ENCODE measurements at regions not wholly inside any gene's neighbourhood (a gene's known extent, or its start where the extent isn't known, plus 50 kb on each side); places are given as distances from the start of the nearest gene placed in this dataset.

GRCh38 chr3:76405196-76405595 lies 619.8 kb upstream of the ZNF717 start:
- Histone ChIP-seq H3K4me1 (replicated peaks; ENCODE audit: insufficient read depth) (no peaks in the 10 kb centered on the region), H3K9me2 (ENCODE audit: insufficient read depth) (no peaks in the 10 kb centered on the region), H4K20me1 (ENCODE audit: insufficient read depth) (no peaks in the 10 kb centered on the region), H3F3A (ENCODE audit: insufficient read depth, low read depth) (no peaks in the 10 kb centered on the region), H3K4me3 (no peak overlapping the region), H3K79me2 (ENCODE audit: low read depth) (no peaks in the 10 kb centered on the region), H3K27me3 (ENCODE audit: insufficient read depth, low read depth) (no peaks in the 10 kb centered on the region), H3K36me3 (ENCODE audit: low read depth) (no peaks in the 10 kb centered on the region), H2AFZ (no peak overlapping the region), H3K4me2 (no peak overlapping the region), H3K9me3 (ENCODE audit: insufficient read depth, low read depth) (no peaks in the 10 kb centered on the region), H3K27ac (no peak overlapping the region)
- no TSS peak for BruUV-seq (replicated peaks)
- intact Hi-C loops (cut with micrococcal nuclease; ENCODE audit: unreplicated experiment) = no loop called here
- ChIA-PET POLR2A (ENCODE audit: unreplicated experiment) (no interaction called here), CTCF (no interaction called here)
- TF ChIP-seq EZH2 (IDR thresholded peaks at IDR 0.05; ENCODE audit: low read depth) (no peak), CTCF (conservative IDR thresholded peaks at IDR 0.05) (no peak)
- DNase-seq = no peak

- Histone ChIP-seq H3K36me3 (ENCODE audit: low read depth) (no peaks in the 10 kb centered on the region), H3K4me1 (replicated peaks; ENCODE audit: insufficient read depth) (no peaks in the 10 kb centered on the region), H3F3A (ENCODE audit: insufficient read depth, low read depth) (no peaks in the 10 kb centered on the region), H3K27ac (no peak overlapping the region), H4K20me1 (ENCODE audit: insufficient read depth) (no peaks in the 10 kb centered on the region), H2AFZ (no peak overlapping the region), H3K4me2 (no peak overlapping the region), H3K9me3 (ENCODE audit: insufficient read depth, low read depth) (no peaks in the 10 kb centered on the region), H3K79me2 (ENCODE audit: low read depth) (no peaks in the 10 kb centered on the region), H3K4me3 (no peak overlapping the region), H3K27me3 (ENCODE audit: insufficient read depth, low read depth) (no peaks in the 10 kb centered on the region), H3K9me2 (ENCODE audit: insufficient read depth) (no peaks in the 10 kb centered on the region)
- BruUV-seq (replicated peaks) = no TSS peak
- CTCF ChIA-PET = no interaction called here
- DNase-seq = no peak
- intact Hi-C loops (cut with micrococcal nuclease; ENCODE audit: unreplicated experiment) = no loop called here
- POLR2A ChIA-PET (ENCODE audit: unreplicated experiment) = no interaction called here
- no peak for TF ChIP-seq CTCF (conservative IDR thresholded peaks at IDR 0.05)
- TF ChIP-seq EZH2 (IDR thresholded peaks at IDR 0.05; ENCODE audit: low read depth) = no peak
Measured at GRCh38 chr3:76410762-76411281, 625.5 kb upstream of the ZNF717 start.

GRCh38 chr3:76415384-76415783 lies 624.5 kb upstream of the ROBO2 start:
- H3K4me2 ChIP-seq = no peak overlapping the region
- BruUV-seq (replicated peaks) = no TSS peak
- no peaks in the 10 kb centered on the region for H3K9me2 ChIP-seq (ENCODE audit: insufficient read depth)
- no peak for DNase-seq
- CTCF ChIA-PET = no interaction called here
- no peak overlapping the region for H2AFZ ChIP-seq
- no peaks in the 10 kb centered on the region for H3K36me3 ChIP-seq (ENCODE audit: low read depth)
- H3K27ac ChIP-seq = no peak overlapping the region
- H4K20me1 ChIP-seq (ENCODE audit: insufficient read depth) = no peaks in the 10 kb centered on the region
- H3K9me3 ChIP-seq (ENCODE audit: insufficient read depth, low read depth) = no peaks in the 10 kb centered on the region
- no peaks in the 10 kb centered on the region for H3K27me3 ChIP-seq (ENCODE audit: insufficient read depth, low read depth)
- no peaks in the 10 kb centered on the region for H3K79me2 ChIP-seq (ENCODE audit: low read depth)
- H3K4me1 ChIP-seq (replicated peaks; ENCODE audit: insufficient read depth) = no peaks in the 10 kb centered on the region
- POLR2A ChIA-PET (ENCODE audit: unreplicated experiment) = no interaction called here
- no peak for TF ChIP-seq CTCF (conservative IDR thresholded peaks at IDR 0.05)
- no peak for TF ChIP-seq EZH2 (IDR thresholded peaks at IDR 0.05; ENCODE audit: low read depth)
- no peaks in the 10 kb centered on the region for H3F3A ChIP-seq (ENCODE audit: insufficient read depth, low read depth)
- H3K4me3 ChIP-seq = no peak overlapping the region
- intact Hi-C loops (cut with micrococcal nuclease; ENCODE audit: unreplicated experiment) = no loop called here

All from PC-9 (cell line).